ENCODE measurements at regions not wholly inside any gene's neighbourhood (a gene's known extent, or its start where the extent isn't known, plus 50 kb on each side); places are given as distances from the start of the nearest gene placed in this dataset.

GRCh38 chr3:193780810-193781478, 187.9 kb downstream of the OPA1 start:
- no peak for DNase-seq

GRCh38 chr3:193782276-193782647, 189.3 kb downstream of the OPA1 start:
- DNase-seq, result no peak

- no peak for DNase-seq
These were observed 189.7 kb downstream of the OPA1 start for GRCh38 chr3:193782747-193783146.

- no peak for DNase-seq
These were observed 190.3 kb downstream of the OPA1 start for GRCh38 chr3:193783166-193783896.

GRCh38 chr3:193784822-193785221, 191.8 kb downstream of the OPA1 start:
- DNase-seq, result no peak

GRCh38 chr3:193787496-193787870, 194.5 kb downstream of the OPA1 start:
- no peak for DNase-seq

GRCh38 chr3:193788189-193788991, 195.4 kb downstream of the OPA1 start:
- no peak for DNase-seq

- no peak for DNase-seq
These were observed 196.4 kb downstream of the OPA1 start for GRCh38 chr3:193789455-193789854.

GRCh38 chr3:193790086-193790990, 197.3 kb downstream of the OPA1 start:
- DNase-seq, result no peak

GRCh38 chr3:193791041-193792032, 198.3 kb downstream of the OPA1 start:
- DNase-seq, result no peak

GRCh38 chr3:193793123-193793522, 200.1 kb downstream of the OPA1 start:
- no peak for DNase-seq

- DNase-seq, result no peak
These were observed 201.2 kb downstream of the OPA1 start for GRCh38 chr3:193794002-193794881.

- DNase-seq, result no peak
These were observed 202.2 kb downstream of the OPA1 start for GRCh38 chr3:193795062-193795690.

- DNase-seq, result no peak
These were observed 203.1 kb downstream of the OPA1 start for GRCh38 chr3:193796089-193796488.

- DNase-seq, result no peak
These were observed 204.6 kb downstream of the OPA1 start for GRCh38 chr3:193797566-193797965.

- DNase-seq, result no peak
These were observed 205.0 kb downstream of the OPA1 start for GRCh38 chr3:193798051-193798450.

GRCh38 chr3:193800138-193801043, 207.4 kb downstream of the OPA1 start:
- no peak for DNase-seq

GRCh38 chr3:193801097-193801496, 208.1 kb downstream of the OPA1 start:
- no peak for DNase-seq

GRCh38 chr3:193803288-193803687, 210.3 kb downstream of the OPA1 start:
- no peak for DNase-seq

All from NCI-H1417 treated with DMSO at 0.1 percent for 48 hours (cell line).